IMR-90 (cell line): ENCODE measurements at regions not wholly inside any gene's neighbourhood (a gene's known extent, or its start where the extent isn't known, plus 50 kb on each side); places are given as distances from the start of the nearest gene placed in this dataset.

ENCODE experiments used
- ATAC-seq: fragments of 200-7000 bp; cut with Tn5 transposase; 2 replicates; pipeline ENCODE4 v1.9.1; 2020; ENCODE audit warnings: low read depth, mild to moderate bottlenecking, moderate library complexity
- BruUV-seq: library from RNA; stranded (reverse); fragments of 400-500 nt; replicated peaks from 2 replicates; lab custom pipeline; 2021; lab: Mats Ljungman, UMichigan
- CTCF ChIA-PET: fragments of 300-600 bp; formaldehyde crosslinking; extraction: SDS; loops from one replicate; lab custom pipeline; 2021; ENCODE audit warnings: antibody characterized with exemption; lab: Yijun Ruan, JAX
- POLR2A ChIA-PET: fragments of 300-600 bp; sonication (Branson Sonifier 250); formaldehyde crosslinking; loops from one replicate; lab custom pipeline; 2022; ENCODE audit warnings: antibody characterized with exemption; ENCODE audit not compliant: unreplicated experiment; lab: Charles Lee
- DNase-seq: peaks from one replicate; pipeline ENCODE4 v3.0.0; 2013
- H2AFZ ChIP-seq: replicated peaks from 2 replicates; pipeline ENCODE3; 2013; ENCODE audit warnings: low read length, mild to moderate bottlenecking; ENCODE audit not compliant: poor library complexity
- H2AK5ac ChIP-seq: 2 replicates; pipeline ENCODE4 v1.6.1; 2013; ENCODE audit warnings: low read depth, low read length, inconsistent platforms
- H2AK9ac ChIP-seq: replicated peaks from 2 replicates; pipeline ENCODE3; 2013; ENCODE audit warnings: mild to moderate bottlenecking, low read depth, low read length, moderate library complexity; ENCODE audit not compliant: poor library complexity
- H2BK120ac ChIP-seq: 2 replicates; pipeline ENCODE4 v1.6.1; 2013; ENCODE audit warnings: low read depth, low read length, inconsistent platforms
- H2BK15ac ChIP-seq: 3 replicates; pipeline ENCODE4 v1.6.1; 2013; ENCODE audit warnings: low read depth, low read length, inconsistent platforms
- H2BK20ac ChIP-seq: 2 replicates; pipeline ENCODE4 v1.6.1; 2013; ENCODE audit warnings: low read depth, mild to moderate bottlenecking, inconsistent platforms, low read length, moderate library complexity
- H2BK5ac ChIP-seq: 2 replicates; pipeline ENCODE4 v1.6.1; 2013; ENCODE audit warnings: mild to moderate bottlenecking, low read depth, low read length, inconsistent platforms; ENCODE audit not compliant: poor library complexity, severe bottlenecking
- H3K14ac ChIP-seq: replicated peaks from 2 replicates; pipeline ENCODE4 v1.6.1; 2013; ENCODE audit warnings: low read depth, low read length, inconsistent platforms
- H3K18ac ChIP-seq: 2 replicates; pipeline ENCODE4 v1.6.1; 2013; ENCODE audit warnings: low read depth, low read length, control low read depth
- H3K23ac ChIP-seq: 2 replicates; pipeline ENCODE4 v1.6.1; 2013; ENCODE audit warnings: low read depth, low read length, inconsistent platforms
- H3K27ac ChIP-seq: 2 replicates; pipeline ENCODE4 v1.5.1; 2013; ENCODE audit warnings: mild to moderate bottlenecking, control low read depth, low read length; ENCODE audit not compliant: insufficient read depth
- H3K27me3 ChIP-seq: 2 replicates; pipeline ENCODE4 v1.6.1; 2013; ENCODE audit warnings: low read length; ENCODE audit not compliant: control insufficient read depth, insufficient read depth
- H3K36me3 ChIP-seq: 2 replicates; pipeline ENCODE4 v1.6.1; 2013; ENCODE audit warnings: low read length, mixed read lengths; ENCODE audit not compliant: control insufficient read depth, insufficient read depth
- H3K4ac ChIP-seq: 2 replicates; pipeline ENCODE4 v1.6.1; 2013; ENCODE audit warnings: low read depth, low read length, inconsistent platforms
- H3K4me1 ChIP-seq: 2 replicates; pipeline ENCODE4 v1.6.1; 2013; ENCODE audit warnings: low read length, mixed read lengths; ENCODE audit not compliant: control insufficient read depth, insufficient read depth
- H3K4me2 ChIP-seq: 2 replicates; pipeline ENCODE4 v1.6.1; 2013; ENCODE audit warnings: low read depth, mild to moderate bottlenecking, control low read depth, low read length, moderate library complexity
- H3K4me3 ChIP-seq: 2 replicates; pipeline ENCODE4 v1.5.1; 2013; ENCODE audit warnings: low read depth, mild to moderate bottlenecking, control low read depth, low read length, moderate library complexity; ENCODE audit not compliant: insufficient read depth
- H3K56ac ChIP-seq: 2 replicates; pipeline ENCODE4 v1.6.1; 2013; ENCODE audit warnings: low read length, inconsistent platforms; ENCODE audit not compliant: insufficient read depth; ENCODE audit errors: extremely low read depth
- H3K79me1 ChIP-seq, 2 experiments: 2 replicates each; pipeline ENCODE4 v1.6.1; 2013; ENCODE audit warnings: low read length in 2 of 2, inconsistent platforms in 1 of 2, low read depth in 1 of 2
- H3K9ac ChIP-seq: 2 replicates; pipeline ENCODE4 v1.6.1; 2013; ENCODE audit warnings: low read depth, low read length, control low read depth
- H3K9me1 ChIP-seq: 2 replicates; pipeline ENCODE4 v1.6.1; 2013; ENCODE audit warnings: low read length, inconsistent platforms; ENCODE audit not compliant: insufficient read depth
- H3K9me3 ChIP-seq: 2 replicates; pipeline ENCODE4 v1.6.1; 2013; ENCODE audit warnings: low read length; ENCODE audit not compliant: control insufficient read depth, insufficient read depth
- H4K20me1 ChIP-seq: 2 replicates; pipeline ENCODE4 v1.6.1; 2013; ENCODE audit warnings: low read length, inconsistent platforms; ENCODE audit not compliant: insufficient read depth
- H4K5ac ChIP-seq: 2 replicates; pipeline ENCODE4 v1.6.1; 2013; ENCODE audit warnings: mild to moderate bottlenecking, low read depth, low read length, control low read depth
- H4K8ac ChIP-seq, 2 experiments: 2 replicates each; pipeline ENCODE4 v1.6.1; 2013; ENCODE audit warnings: low read depth in 2 of 2, low read length in 2 of 2, control low read depth in 1 of 2, inconsistent platforms in 1 of 2
- H4K91ac ChIP-seq: 2 replicates; pipeline ENCODE4 v1.6.1; 2013; ENCODE audit warnings: low read depth, low read length, inconsistent platforms; ENCODE audit not compliant: insufficient read depth
- BHLHE40 ChIP-seq: fragments of 150-350 bp; IDR thresholded peaks from 2 replicates; pipeline ENCODE4 v1.6.1; 2016; ENCODE audit warnings: mild to moderate bottlenecking, low read depth, low read length
- MAZ ChIP-seq: IDR thresholded peaks from 2 replicates; pipeline ENCODE4 v1.6.1; 2012; ENCODE audit warnings: low read depth, mild to moderate bottlenecking, low read length, improper control_type of control experiment, moderate library complexity, borderline replicate concordance
- POLR2A ChIP-seq: IDR thresholded peaks from 2 replicates; pipeline ENCODE4 v1.6.1; 2012; ENCODE audit warnings: mild to moderate bottlenecking, low read depth, low read length
- RAD21 ChIP-seq: IDR thresholded peaks from 2 replicates; pipeline ENCODE4 v1.6.1; 2012; ENCODE audit warnings: low read length, improper control_type of control experiment
- WGBS, 2 experiments: methylation state at CpG; one replicate each; pipeline versions ENCODE4 v1.1.5 to v1.1.7; 2013; ENCODE audit warnings: missing lambda C conversion rate in 2 of 2; ENCODE audit not compliant: insufficient read length in 1 of 2; ENCODE audit errors: extremely low coverage in 2 of 2; 5-methylcytosine and 5-hydroxymethylcytosine counted together
- dilution Hi-C: fragments of 300-500 bp; cut with HindIII; formaldehyde crosslinking; loops from one replicate; pipeline ENCODE4 v1.14.3; 2018; ENCODE audit warnings: low sequenced_read_pairs; ENCODE audit not compliant: unreplicated experiment
- in situ Hi-C: fragments of 300-500 bp; cut with MboI; formaldehyde crosslinking; loops from 3 replicates; pipeline ENCODE4 v1.14.3; 2019; ENCODE audit warnings: low sequenced_read_pairs, inconsistent platforms, mixed read lengths
- intact Hi-C: fragments of 100-400 bp; cut with micrococcal nuclease; formaldehyde crosslinking; loops from 2 replicates; pipeline ENCODE4 v1.10.0; 2022
- TF ChIP-seq, protein P1 (sequence below): fragments of 150-350 bp; IDR thresholded peaks from 2 replicates; pipeline ENCODE4 v1.6.1; 2017; ENCODE audit warnings: mild to moderate bottlenecking, antibody characterized with exemption, low read length, low read depth

DNA sequence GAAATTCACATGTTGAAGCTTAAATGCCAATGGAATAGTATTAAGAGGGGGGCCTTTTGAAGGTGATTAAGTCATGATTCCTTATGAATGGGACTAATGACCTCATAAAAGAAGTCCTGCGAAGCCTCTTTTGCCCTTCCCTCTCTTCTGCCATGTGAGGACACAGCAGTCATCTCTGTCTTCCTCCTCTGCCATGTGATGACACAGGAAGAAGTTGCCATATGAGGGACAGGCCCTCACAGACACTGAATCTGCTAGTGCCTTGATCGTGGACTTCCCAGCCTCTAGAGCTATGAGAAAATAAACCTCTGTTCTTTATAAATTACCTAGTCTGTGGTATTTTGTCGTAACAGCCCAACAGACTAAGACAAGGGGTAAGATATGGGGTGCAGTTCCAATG, 100.7 kb downstream of the VCPKMT start:
- H4K20me1 ChIP-seq, result no peaks in the 10 kb centered on the region
- CTCF ChIA-PET, result no interaction called here
- no peak overlapping the region for H2AK9ac ChIP-seq
- H3K27me3 ChIP-seq, result no peaks in the 10 kb centered on the region
- H3K36me3 ChIP-seq, result no peaks in the 10 kb centered on the region
- H3K18ac ChIP-seq, result no peak overlapping the region
- H3K4me2 ChIP-seq, result no peak overlapping the region
- no peak overlapping the region for H2BK120ac ChIP-seq
- no peak overlapping the region for H2BK15ac ChIP-seq
- no peaks in the 10 kb centered on the region for H3K79me1 ChIP-seq
- no CpG with 5 or more reads among the region's 3 CpGs for WGBS, 2 experiments
- no peak overlapping the region for H4K8ac ChIP-seq
- no peak overlapping the region for H3K56ac ChIP-seq
- no peaks in the 10 kb centered on the region for H3K9me1 ChIP-seq
- H2AFZ ChIP-seq, result no peak overlapping the region
- TF ChIP-seq BHLHE40, result no peak
- TF ChIP-seq, protein P1, sequence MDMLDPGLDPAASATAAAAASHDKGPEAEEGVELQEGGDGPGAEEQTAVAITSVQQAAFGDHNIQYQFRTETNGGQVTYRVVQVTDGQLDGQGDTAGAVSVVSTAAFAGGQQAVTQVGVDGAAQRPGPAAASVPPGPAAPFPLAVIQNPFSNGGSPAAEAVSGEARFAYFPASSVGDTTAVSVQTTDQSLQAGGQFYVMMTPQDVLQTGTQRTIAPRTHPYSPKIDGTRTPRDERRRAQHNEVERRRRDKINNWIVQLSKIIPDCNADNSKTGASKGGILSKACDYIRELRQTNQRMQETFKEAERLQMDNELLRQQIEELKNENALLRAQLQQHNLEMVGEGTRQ, result no peak
- TF ChIP-seq RAD21, result no peak
- no peak for TF ChIP-seq POLR2A
- no peak for TF ChIP-seq MAZ
- in situ Hi-C loops, result no loop called here
- no peak overlapping the region for H3K14ac ChIP-seq
- no peak for DNase-seq
- H3K23ac ChIP-seq, result no peak overlapping the region
- H3K9ac ChIP-seq, result no peak overlapping the region
- no TSS peak for BruUV-seq
- intact Hi-C loops, result no loop called here
- peaks cover 3% of the 10 kb centered on the region; the same call in 1 of the 2 replicates for H3K9me3 ChIP-seq
- H4K5ac ChIP-seq, result no peak overlapping the region
- no peak overlapping the region for H3K4ac ChIP-seq
- H3K27ac ChIP-seq, result no peak overlapping the region
- H2BK20ac ChIP-seq, result no peak overlapping the region
- ATAC-seq, result no peak
- H3K4me3 ChIP-seq, result no peak overlapping the region
- H4K91ac ChIP-seq, result no peak overlapping the region
- H3K4me1 ChIP-seq, result peaks cover 19% of the 10 kb centered on the region
- POLR2A ChIA-PET, result interaction anchor here (0.6 kb wide), 1 partner anchor 516 kb away, joined by 8 read pairs; no protein-coding TSS in a partner anchor
- dilution Hi-C loops, result no loop called here
- no peak overlapping the region for H2AK5ac ChIP-seq
- no peak overlapping the region for H2BK5ac ChIP-seq
